ENCODE measurements at regions not wholly inside any gene's neighbourhood (a gene's known extent, or its start where the extent isn't known, plus 50 kb on each side); places are given as distances from the start of the nearest gene placed in this dataset.
A peak's percentile ranks its signal among the peaks of the same experiment; 100 is the strongest.

GRCh38 chr19:5237190-5237780, 103.3 kb downstream of the PTPRS start:
- no peak overlapping the region for H3K4me2 ChIP-seq (ENCODE audit: low read depth, low read length)
- no peaks in the 10 kb centered on the region for H3K36me3 ChIP-seq (replicated peaks in 1 of 2; ENCODE audit: control insufficient read depth in 1 of 2, insufficient read depth in 2 of 2, low read length in 2 of 2)
- H3K4me1 ChIP-seq (ENCODE audit: insufficient read depth, low read length): no peaks in the 10 kb centered on the region
- no peak overlapping the region for H2AFZ ChIP-seq (ENCODE audit: low read length)
- no peak overlapping the region for H3K27ac ChIP-seq (ENCODE audit: extremely low read length, insufficient read depth, low read length)
- ChIA-PET POLR2A (no interaction called here), CTCF (ENCODE audit: low intra/inter-chr PET ratio, low total read pairs) (no interaction called here)
- DNase-seq (ENCODE audit: low spot score): no peak
- no TSS peak for BruUV-seq (replicated peaks)
- intact Hi-C loops (cut with micrococcal nuclease; ENCODE audit: unreplicated experiment): no loop called here
- no peak overlapping the region for H3K4me3 ChIP-seq (replicated peaks in 1 of 3; ENCODE audit: insufficient read depth in 1 of 3, low read depth in 2 of 3, low read length in 3 of 3)
- peak; percentile 69 for TF ChIP-seq AGO2 (optimal IDR thresholded peaks at IDR 0.05; ENCODE audit: low read depth, low read length)
- TF ChIP-seq, protein P1, sequence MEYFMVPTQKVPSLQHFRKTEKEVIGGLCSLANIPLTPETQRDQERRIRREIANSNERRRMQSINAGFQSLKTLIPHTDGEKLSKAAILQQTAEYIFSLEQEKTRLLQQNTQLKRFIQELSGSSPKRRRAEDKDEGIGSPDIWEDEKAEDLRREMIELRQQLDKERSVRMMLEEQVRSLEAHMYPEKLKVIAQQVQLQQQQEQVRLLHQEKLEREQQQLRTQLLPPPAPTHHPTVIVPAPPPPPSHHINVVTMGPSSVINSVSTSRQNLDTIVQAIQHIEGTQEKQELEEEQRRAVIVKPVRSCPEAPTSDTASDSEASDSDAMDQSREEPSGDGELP (IDR thresholded peaks at IDR 0.05; ENCODE audit: borderline replicate concordance, low read depth): no peak
- H3K9ac ChIP-seq (ENCODE audit: insufficient read depth, low read depth, low read length): no peak overlapping the region
- peak; percentile 38; the same call in 2 of the 3 replicates for ATAC-seq
- no peaks in the 10 kb centered on the region for H4K20me1 ChIP-seq (ENCODE audit: insufficient read depth, low read length)
- FAIRE-seq: no peak
- H3K79me2 ChIP-seq (ENCODE audit: insufficient read depth, low read length): no peaks in the 10 kb centered on the region
- no peaks in the 10 kb centered on the region for H3K9me3 ChIP-seq (ENCODE audit: low read length)
- H3K27me3 ChIP-seq (ENCODE audit: control insufficient read depth in 1 of 2, insufficient read depth in 2 of 2, low read length in 2 of 2): no peaks in the 10 kb centered on the region
- WGBS (ENCODE audit: low lambda C conversion rate): 99% methylated on average over 22 of the region's 35 CpGs
- in situ Hi-C loops (cut with HindIII; ENCODE audit: extremely low pct_ligation_motif_present, low pct_unique_long_range_greater_than_20kb): no loop called here

DNA sequence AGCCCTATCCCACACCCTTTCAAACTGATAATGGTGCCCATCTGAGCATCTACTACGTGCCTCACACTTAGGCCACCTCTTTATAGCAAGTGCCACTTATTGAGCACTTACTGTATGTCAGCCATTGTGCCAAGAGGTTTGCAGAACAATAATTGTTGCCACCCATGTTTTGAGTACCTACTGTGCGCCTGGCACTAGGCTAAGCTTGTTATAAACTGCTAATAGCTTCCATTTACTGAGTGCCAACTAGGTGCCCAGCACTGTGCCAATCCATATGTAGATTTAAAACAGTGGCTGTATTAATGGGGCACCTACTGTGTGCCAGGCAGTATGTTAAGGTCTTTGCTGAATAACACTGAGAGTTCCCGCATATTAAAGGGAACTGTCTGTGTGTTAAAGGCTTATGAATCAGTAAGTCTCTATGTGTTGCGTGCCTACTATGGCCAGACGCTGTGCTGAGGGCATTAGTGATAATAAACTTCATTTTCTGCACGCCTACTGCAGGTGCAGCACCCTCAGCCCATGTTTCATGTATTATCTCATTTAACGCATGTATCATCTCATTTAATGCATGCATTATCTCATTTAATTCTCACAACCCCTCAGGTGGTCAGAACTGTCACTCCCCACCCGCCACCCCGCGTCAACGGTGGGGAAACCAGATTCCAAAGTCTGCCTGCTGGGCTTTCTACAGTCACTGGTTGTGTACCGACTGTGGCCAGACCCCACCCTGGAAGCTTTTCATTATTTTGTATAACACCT, 105.0 kb downstream of the PTPRS start:
- Histone ChIP-seq H3K9ac (ENCODE audit: insufficient read depth, low read depth, low read length) (no peak overlapping the region), H3K4me2 (ENCODE audit: low read depth, low read length) (no peak overlapping the region), H3K27ac (ENCODE audit: extremely low read length, insufficient read depth, low read length) (no peak overlapping the region), H2AFZ (ENCODE audit: low read length) (no peak overlapping the region), H3K27me3 (ENCODE audit: control insufficient read depth in 1 of 2, insufficient read depth in 2 of 2, low read length in 2 of 2) (no peaks in the 10 kb centered on the region), H3K4me1 (ENCODE audit: insufficient read depth, low read length) (no peaks in the 10 kb centered on the region), H3K9me3 (ENCODE audit: low read length) (no peaks in the 10 kb centered on the region), H3K79me2 (ENCODE audit: insufficient read depth, low read length) (no peaks in the 10 kb centered on the region), H4K20me1 (ENCODE audit: insufficient read depth, low read length) (no peaks in the 10 kb centered on the region), H3K36me3 (replicated peaks in 1 of 2; ENCODE audit: control insufficient read depth in 1 of 2, insufficient read depth in 2 of 2, low read length in 2 of 2) (no peaks in the 10 kb centered on the region), H3K4me3 (replicated peaks in 1 of 3; ENCODE audit: insufficient read depth in 1 of 3, low read depth in 2 of 3, low read length in 3 of 3) (no peak overlapping the region)
- ChIA-PET POLR2A (no interaction called here), CTCF (ENCODE audit: low intra/inter-chr PET ratio, low total read pairs) (no interaction called here)
- DNase-seq (ENCODE audit: low spot score) (no peak), FAIRE-seq (no peak), ATAC-seq (no peak)
- in situ Hi-C loops (cut with HindIII; ENCODE audit: extremely low pct_ligation_motif_present, low pct_unique_long_range_greater_than_20kb) (no loop called here), intact Hi-C loops (cut with micrococcal nuclease; ENCODE audit: unreplicated experiment) (no loop called here)
- BruUV-seq (replicated peaks): no TSS peak
- WGBS (ENCODE audit: low lambda C conversion rate): 93% methylated on average over 11 of the region's 12 CpGs
- TF ChIP-seq BHLHE40 (IDR thresholded peaks at IDR 0.05; ENCODE audit: low read length): no peak
- TF ChIP-seq ZKSCAN1 (IDR thresholded peaks at IDR 0.05; ENCODE audit: low read length): peak; percentile 93

Data from HepG2 (cell line).